ENCODE measurements at regions not wholly inside any gene's neighbourhood (a gene's known extent, or its start where the extent isn't known, plus 50 kb on each side); places are given as distances from the start of the nearest gene placed in this dataset.

- H3K4me3 ChIP-seq (replicated peaks; ENCODE audit: low read depth, low read length), result no peak overlapping the region
- no peak for TF ChIP-seq CTCF (IDR thresholded peaks at IDR 0.05; ENCODE audit: low read length, missing control alignments)
- no peak for DNase-seq (ENCODE audit: low read depth)
Measured at GRCh38 chr4:129490516-129490915, 394.6 kb downstream of the C4orf33 start.

DNA sequence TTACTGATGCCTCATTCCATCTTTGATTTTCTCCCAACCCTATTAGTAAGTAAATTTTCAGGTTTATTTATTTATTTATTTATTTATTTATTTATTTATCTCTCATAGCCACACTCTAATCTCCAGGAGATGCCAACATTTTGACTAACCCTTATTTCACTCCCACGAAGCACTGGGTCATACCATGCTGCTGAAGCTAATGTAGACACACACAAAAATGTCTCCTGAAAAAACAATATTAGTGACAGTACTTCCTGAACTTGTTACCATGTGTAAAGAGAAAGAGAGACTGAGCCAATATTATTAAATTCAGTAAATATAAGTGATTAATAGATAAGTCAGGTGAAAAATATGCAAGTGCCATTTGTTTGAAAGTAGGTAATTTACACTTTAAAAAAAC lies 402.7 kb downstream of the C4orf33 start:
- H3K4me3 ChIP-seq (replicated peaks; ENCODE audit: low read depth, low read length), result no peak overlapping the region
- no peak for TF ChIP-seq CTCF (IDR thresholded peaks at IDR 0.05; ENCODE audit: low read length, missing control alignments)
- DNase-seq (ENCODE audit: low read depth), result no peak

GRCh38 chr4:129514852-129515251 lies 418.9 kb downstream of the C4orf33 start:
- DNase-seq (ENCODE audit: low read depth), result no peak
- TF ChIP-seq CTCF (IDR thresholded peaks at IDR 0.05; ENCODE audit: low read length, missing control alignments), result no peak
- no peak overlapping the region for H3K4me3 ChIP-seq (replicated peaks; ENCODE audit: low read depth, low read length)

DNA sequence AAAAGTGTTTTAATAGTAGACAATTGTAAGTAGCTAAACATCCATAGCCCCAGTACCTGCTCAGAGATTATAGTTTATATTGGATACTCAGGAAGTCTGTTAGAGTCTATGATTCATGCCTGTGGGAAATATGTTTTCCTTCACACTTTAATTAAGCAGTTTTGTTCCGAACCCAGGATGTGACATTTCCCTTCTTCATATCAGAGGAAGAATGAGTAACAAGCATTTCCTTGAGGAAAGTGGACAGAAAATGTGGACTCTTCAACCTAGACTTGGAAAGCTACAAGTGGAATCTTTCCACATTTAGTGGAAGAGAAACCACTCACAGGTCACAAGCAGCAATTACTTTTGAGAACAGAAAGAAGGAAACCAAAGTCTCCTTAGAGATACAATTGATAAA lies 419.4 kb downstream of the C4orf33 start:
- no peak overlapping the region for H3K4me3 ChIP-seq (replicated peaks; ENCODE audit: low read depth, low read length)
- no peak for TF ChIP-seq CTCF (IDR thresholded peaks at IDR 0.05; ENCODE audit: low read length, missing control alignments)
- DNase-seq (ENCODE audit: low read depth), result peak; percentile 42

DNA sequence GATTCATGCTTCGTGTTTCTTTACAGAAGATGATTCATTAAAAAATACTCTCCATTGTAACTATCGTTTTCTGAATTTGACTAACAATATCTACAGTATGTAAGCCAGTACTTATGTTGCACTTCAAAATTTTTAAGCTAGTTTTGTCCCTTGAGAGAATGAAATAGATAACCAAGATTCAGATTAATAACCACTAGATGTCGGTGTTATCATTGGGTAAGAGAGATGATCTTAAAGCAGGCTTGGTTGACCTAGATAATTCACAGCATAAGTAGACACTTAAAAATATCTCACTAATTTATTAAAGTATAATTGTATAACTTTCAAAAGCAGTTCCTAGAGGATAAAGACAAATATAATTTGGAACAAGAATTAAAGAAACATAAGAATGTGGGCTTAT lies 430.9 kb downstream of the C4orf33 start:
- H3K4me3 ChIP-seq (replicated peaks; ENCODE audit: low read depth, low read length), result no peak overlapping the region
- peak; percentile 71 for DNase-seq (ENCODE audit: low read depth)
- peak; percentile 44 for TF ChIP-seq CTCF (IDR thresholded peaks at IDR 0.05; ENCODE audit: low read length, missing control alignments)

DNA sequence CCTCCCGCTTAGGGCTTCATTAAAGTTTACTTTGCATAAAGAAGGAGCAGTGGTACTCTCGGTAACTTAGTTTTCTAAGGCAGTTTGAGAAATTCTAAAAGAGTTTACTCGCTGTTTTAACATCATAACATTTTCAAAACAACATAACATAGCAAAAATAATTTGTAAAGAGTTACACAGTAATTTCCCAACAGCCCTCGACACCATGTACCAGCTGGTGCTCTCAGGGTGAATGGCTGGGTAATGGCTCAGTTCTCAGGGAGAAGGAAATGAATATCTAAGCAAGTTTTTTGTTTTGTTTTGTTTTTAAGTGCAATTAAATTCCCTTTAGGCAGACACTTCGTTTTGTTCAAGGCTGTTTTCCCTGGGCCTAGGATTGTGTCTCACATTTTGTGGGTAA lies 435.3 kb downstream of the C4orf33 start:
- no peak for DNase-seq (ENCODE audit: low read depth)
- no peak overlapping the region for H3K4me3 ChIP-seq (replicated peaks; ENCODE audit: low read depth, low read length)
- TF ChIP-seq CTCF (IDR thresholded peaks at IDR 0.05; ENCODE audit: low read length, missing control alignments), result no peak

DNA sequence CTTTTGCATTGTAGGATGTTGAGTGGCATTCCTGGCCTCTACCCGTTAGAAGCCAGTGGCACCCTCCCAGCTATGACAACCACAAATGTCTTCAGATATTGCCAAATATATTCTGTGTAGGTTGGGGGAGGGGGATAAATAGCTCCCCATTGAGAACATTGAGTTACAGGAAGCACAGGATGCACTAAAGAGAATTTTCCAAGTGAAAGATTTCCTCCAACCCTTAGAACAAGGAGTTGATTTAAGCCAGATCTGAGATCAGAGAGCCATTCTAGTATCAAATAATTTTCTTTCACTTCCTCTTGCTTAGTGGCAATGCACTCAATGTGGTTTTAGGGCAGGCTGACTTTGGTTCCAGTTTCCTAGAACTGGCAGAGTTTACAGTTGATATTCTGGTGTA lies 436.6 kb downstream of the C4orf33 start:
- no peak for DNase-seq (ENCODE audit: low read depth)
- no peak overlapping the region for H3K4me3 ChIP-seq (replicated peaks; ENCODE audit: low read depth, low read length)
- TF ChIP-seq CTCF (IDR thresholded peaks at IDR 0.05; ENCODE audit: low read length, missing control alignments), result no peak
